ENCODE measurements at regions not wholly inside any gene's neighbourhood (a gene's known extent, or its start where the extent isn't known, plus 50 kb on each side); places are given as distances from the start of the nearest gene placed in this dataset.

GRCh38 chr21:38170283-38170682, 86.5 kb upstream of the KCNJ15 start:
- H3K36me3 Mint-ChIP-seq (ENCODE audit: low read depth): no peaks in the 10 kb centered on the region
- no peak for DNase-seq (ENCODE audit: low spot score)
- no peaks in the 10 kb centered on the region for H3K4me1 Mint-ChIP-seq (ENCODE audit: low read depth)
- H3K27me3 Mint-ChIP-seq (ENCODE audit: low read depth): no peaks in the 10 kb centered on the region
- no peaks in the 10 kb centered on the region for H3K9me3 Mint-ChIP-seq
- no peak overlapping the region for H3K27ac Mint-ChIP-seq
- no peak overlapping the region for H3K4me3 Mint-ChIP-seq

DNA sequence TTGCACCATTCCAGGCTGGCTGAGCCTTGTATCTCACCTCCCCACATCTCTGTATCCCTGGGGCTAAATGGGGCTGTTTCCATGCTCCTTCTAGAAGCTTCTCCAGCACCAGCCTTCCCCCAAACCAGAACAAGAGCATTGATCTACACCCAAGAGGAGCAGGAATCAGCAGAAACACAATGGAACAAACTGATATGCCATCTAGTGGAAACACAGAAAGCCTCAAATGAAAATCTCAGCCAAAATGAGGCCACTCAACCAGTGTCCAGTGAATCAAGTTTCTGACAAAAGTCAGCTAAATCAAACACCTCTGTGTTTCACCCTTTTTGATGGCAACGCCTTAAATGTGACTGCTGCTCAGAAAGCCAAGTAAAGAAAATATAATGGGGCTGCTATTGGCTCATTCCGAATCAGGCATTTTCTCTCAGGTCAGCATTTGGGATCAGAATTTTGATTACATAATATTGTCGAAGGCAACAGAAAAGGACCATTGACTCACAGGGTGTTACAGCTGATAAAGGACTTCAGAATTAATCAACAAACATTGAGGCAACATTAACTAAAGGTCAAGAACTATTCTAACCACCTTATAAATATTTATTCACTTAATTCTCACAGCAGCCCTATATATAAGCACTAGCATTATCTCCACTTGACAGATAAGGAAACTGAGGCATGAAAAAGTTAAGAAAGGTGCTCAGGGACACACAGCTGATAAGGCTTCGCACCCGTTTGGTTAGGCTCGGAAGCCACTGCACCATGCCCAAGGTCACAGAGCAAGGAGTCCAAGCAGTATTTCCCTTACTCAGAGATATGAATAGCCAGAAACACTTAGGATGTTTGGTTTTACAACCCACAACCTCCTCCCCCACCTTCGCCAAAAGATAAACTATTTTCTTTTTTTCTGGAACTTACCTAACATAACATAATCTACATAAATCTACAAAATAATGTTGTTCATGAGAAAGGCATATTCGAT, 85.8 kb upstream of the KCNJ15 start:
- Mint-ChIP-seq H3K4me1 (ENCODE audit: low read depth) (no peaks in the 10 kb centered on the region), H3K27ac (no peak overlapping the region), H3K9me3 (no peaks in the 10 kb centered on the region), H3K27me3 (ENCODE audit: low read depth) (no peaks in the 10 kb centered on the region), H3K4me3 (no peak overlapping the region), H3K36me3 (ENCODE audit: low read depth) (no peaks in the 10 kb centered on the region)
- no peak for DNase-seq (ENCODE audit: low spot score)

- H3K27me3 Mint-ChIP-seq (ENCODE audit: low read depth): no peaks in the 10 kb centered on the region
- H3K4me1 Mint-ChIP-seq (ENCODE audit: low read depth): no peaks in the 10 kb centered on the region
- H3K36me3 Mint-ChIP-seq (ENCODE audit: low read depth): no peaks in the 10 kb centered on the region
- H3K27ac Mint-ChIP-seq: no peak overlapping the region
- no peak overlapping the region for H3K4me3 Mint-ChIP-seq
- H3K9me3 Mint-ChIP-seq: no peaks in the 10 kb centered on the region
- no peak for DNase-seq (ENCODE audit: low spot score)
These were observed 85.0 kb upstream of the KCNJ15 start for GRCh38 chr21:38171723-38172344.

GRCh38 chr21:38173276-38174035, 83.3 kb upstream of the KCNJ15 start:
- H3K27ac Mint-ChIP-seq: no peak overlapping the region
- H3K9me3 Mint-ChIP-seq: no peaks in the 10 kb centered on the region
- no peaks in the 10 kb centered on the region for H3K27me3 Mint-ChIP-seq (ENCODE audit: low read depth)
- no peak overlapping the region for H3K4me3 Mint-ChIP-seq
- H3K4me1 Mint-ChIP-seq (ENCODE audit: low read depth): no peaks in the 10 kb centered on the region
- DNase-seq (ENCODE audit: low spot score): no peak
- no peaks in the 10 kb centered on the region for H3K36me3 Mint-ChIP-seq (ENCODE audit: low read depth)

GRCh38 chr21:38175306-38175705, 81.5 kb upstream of the KCNJ15 start:
- no peaks in the 10 kb centered on the region for H3K36me3 Mint-ChIP-seq (ENCODE audit: low read depth)
- H3K27me3 Mint-ChIP-seq (ENCODE audit: low read depth): no peaks in the 10 kb centered on the region
- no peak for DNase-seq (ENCODE audit: low spot score)

GRCh38 chr21:38177919-38178652, 78.7 kb upstream of the KCNJ15 start:
- no peak for DNase-seq (ENCODE audit: low spot score)
- peaks cover 6% of the 10 kb centered on the region for H3K4me1 Mint-ChIP-seq (ENCODE audit: low read depth)
- no peaks in the 10 kb centered on the region for H3K9me3 Mint-ChIP-seq
- no peak overlapping the region for H3K4me3 Mint-ChIP-seq
- no peaks in the 10 kb centered on the region for H3K36me3 Mint-ChIP-seq (ENCODE audit: low read depth)
- H3K27me3 Mint-ChIP-seq (ENCODE audit: low read depth): no peaks in the 10 kb centered on the region
- H3K27ac Mint-ChIP-seq: no peak overlapping the region

More at GRCh38 chr21:38175306-38175705, 81.5 kb upstream of the KCNJ15 start:
- no peak overlapping the region for H3K4me3 Mint-ChIP-seq
- no peak overlapping the region for H3K27ac Mint-ChIP-seq
- H3K9me3 Mint-ChIP-seq: no peaks in the 10 kb centered on the region
- H3K4me1 Mint-ChIP-seq (ENCODE audit: low read depth): peaks cover 6% of the 10 kb centered on the region

- Mint-ChIP-seq H3K36me3 (ENCODE audit: low read depth) (no peaks in the 10 kb centered on the region), H3K27me3 (ENCODE audit: low read depth) (no peaks in the 10 kb centered on the region), H3K4me1 (ENCODE audit: low read depth) (peaks cover 6% of the 10 kb centered on the region), H3K27ac (no peak overlapping the region), H3K4me3 (no peak overlapping the region), H3K9me3 (no peaks in the 10 kb centered on the region)
- no peak for DNase-seq (ENCODE audit: low spot score)
These were observed 77.9 kb upstream of the KCNJ15 start for GRCh38 chr21:38178653-38179470.

DNA sequence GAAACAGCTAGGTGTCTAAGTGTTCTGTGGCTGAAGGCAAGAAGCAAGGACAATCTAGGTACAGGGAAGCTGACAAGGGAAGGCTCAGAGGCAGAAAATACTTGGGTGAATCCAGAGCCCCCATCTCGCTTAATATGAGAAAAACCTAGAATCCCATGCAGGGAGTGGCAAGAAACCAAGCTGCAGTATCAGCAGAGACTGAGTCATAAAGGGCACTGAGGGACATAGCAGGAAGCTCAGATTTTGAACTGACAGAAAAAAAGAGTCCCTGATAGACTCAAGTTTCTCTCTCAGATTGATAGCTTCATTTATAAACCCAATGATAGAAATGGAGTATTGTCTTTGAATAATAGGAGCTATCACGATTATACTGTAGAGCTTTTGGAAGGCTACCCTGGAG, 77.3 kb upstream of the KCNJ15 start:
- no peak for DNase-seq (ENCODE audit: low spot score)
- Mint-ChIP-seq H3K27me3 (ENCODE audit: low read depth) (no peaks in the 10 kb centered on the region), H3K9me3 (no peaks in the 10 kb centered on the region), H3K27ac (no peak overlapping the region), H3K36me3 (ENCODE audit: low read depth) (no peaks in the 10 kb centered on the region), H3K4me1 (ENCODE audit: low read depth) (peaks cover 6% of the 10 kb centered on the region), H3K4me3 (no peak overlapping the region)

GRCh38 chr21:38181096-38181495, 75.7 kb upstream of the KCNJ15 start:
- no peak overlapping the region for H3K27ac Mint-ChIP-seq

GRCh38 chr21:38182370-38182985, 74.3 kb upstream of the KCNJ15 start:
- Mint-ChIP-seq H3K27ac (no peak overlapping the region), H3K4me1 (ENCODE audit: low read depth) (peaks cover 6% of the 10 kb centered on the region), H3K27me3 (ENCODE audit: low read depth) (no peaks in the 10 kb centered on the region), H3K36me3 (ENCODE audit: low read depth) (no peaks in the 10 kb centered on the region), H3K4me3 (no peak overlapping the region), H3K9me3 (peaks cover 6% of the 10 kb centered on the region)
- DNase-seq (ENCODE audit: low spot score): no peak

More at GRCh38 chr21:38181096-38181495, 75.7 kb upstream of the KCNJ15 start:
- DNase-seq (ENCODE audit: low spot score): no peak
- H3K4me1 Mint-ChIP-seq (ENCODE audit: low read depth): peaks cover 6% of the 10 kb centered on the region
- H3K4me3 Mint-ChIP-seq: no peak overlapping the region
- no peaks in the 10 kb centered on the region for H3K27me3 Mint-ChIP-seq (ENCODE audit: low read depth)
- H3K9me3 Mint-ChIP-seq: no peaks in the 10 kb centered on the region
- H3K36me3 Mint-ChIP-seq (ENCODE audit: low read depth): no peaks in the 10 kb centered on the region

DNA sequence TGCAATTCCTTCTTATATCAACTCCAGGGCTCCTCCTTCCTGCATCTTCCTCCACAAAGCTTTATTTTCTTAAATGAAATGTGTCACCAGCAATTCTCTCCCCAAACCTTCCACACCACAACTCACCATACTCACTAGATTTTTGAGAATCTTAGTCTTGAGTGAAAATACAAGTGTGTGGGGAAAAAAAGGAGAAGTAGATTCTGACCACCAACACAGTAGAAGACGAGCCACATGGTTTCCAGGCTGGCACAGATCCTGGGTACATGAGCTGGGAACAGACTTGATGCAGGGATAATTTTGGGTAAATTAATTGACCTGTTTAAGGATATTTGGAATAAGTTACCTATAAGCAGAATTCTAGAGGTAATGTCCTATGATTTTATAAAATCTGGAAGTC, 72.8 kb upstream of the KCNJ15 start:
- H3K9me3 Mint-ChIP-seq: peaks cover 7% of the 10 kb centered on the region

GRCh38 chr21:38186661-38187270, 70.0 kb upstream of the KCNJ15 start:
- Mint-ChIP-seq H3K27ac (no peak overlapping the region), H3K36me3 (ENCODE audit: low read depth) (no peaks in the 10 kb centered on the region), H3K4me1 (ENCODE audit: low read depth) (no peaks in the 10 kb centered on the region), H3K4me3 (no peak overlapping the region), H3K9me3 (peaks cover 7% of the 10 kb centered on the region), H3K27me3 (ENCODE audit: low read depth) (no peaks in the 10 kb centered on the region)
- no peak for DNase-seq (ENCODE audit: low spot score)

More for the DNA sequence above, 72.8 kb upstream of the KCNJ15 start:
- Mint-ChIP-seq H3K4me3 (no peak overlapping the region), H3K4me1 (ENCODE audit: low read depth) (peaks cover 5% of the 10 kb centered on the region), H3K27ac (no peak overlapping the region), H3K36me3 (ENCODE audit: low read depth) (no peaks in the 10 kb centered on the region), H3K27me3 (ENCODE audit: low read depth) (no peaks in the 10 kb centered on the region)
- no peak for DNase-seq (ENCODE audit: low spot score)
